Glutamatergic neuron (in vitro differentiated cells): ENCODE measurements at regions not wholly inside any gene's neighbourhood (a gene's known extent, or its start where the extent isn't known, plus 50 kb on each side); places are given as distances from the start of the nearest gene placed in this dataset.

Experiments
- DNase-seq: peaks from one replicate; pipeline ENCODE4 v3.0.0; 2022
- H3K27ac Mint-ChIP-seq: one replicate; pipeline ENCODE4 v1.8.0; 2020; ENCODE audit warnings: mild to moderate bottlenecking, mixed read lengths, inconsistent platforms; ENCODE audit not compliant: unreplicated experiment
- H3K27me3 Mint-ChIP-seq: one replicate; pipeline ENCODE4 v1.8.0; 2020; ENCODE audit warnings: mild to moderate bottlenecking, moderate library complexity, mixed read lengths, inconsistent platforms; ENCODE audit not compliant: unreplicated experiment
- H3K36me3 Mint-ChIP-seq: one replicate; pipeline ENCODE4 v1.8.0; 2020; ENCODE audit warnings: mild to moderate bottlenecking, mixed read lengths, inconsistent platforms; ENCODE audit not compliant: unreplicated experiment
- H3K4me1 Mint-ChIP-seq: one replicate; pipeline ENCODE4 v1.8.0; 2020; ENCODE audit warnings: mild to moderate bottlenecking, low read depth, mixed read lengths, inconsistent platforms; ENCODE audit not compliant: unreplicated experiment
- H3K4me3 Mint-ChIP-seq: one replicate; pipeline ENCODE4 v1.8.0; 2020; ENCODE audit warnings: mild to moderate bottlenecking, mixed read lengths, inconsistent platforms; ENCODE audit not compliant: unreplicated experiment
- H3K9me3 Mint-ChIP-seq: one replicate; pipeline ENCODE4 v1.8.0; 2020; ENCODE audit warnings: mild to moderate bottlenecking, moderate library complexity, mixed read lengths, inconsistent platforms; ENCODE audit not compliant: unreplicated experiment
- CTCF ChIP-seq: fragments of 200-600 bp; sonication (generic); IDR thresholded peaks from one replicate; pipeline ENCODE4 v1.5.0; 2021; ENCODE audit not compliant: partially characterized antibody, unreplicated experiment

GRCh38 chr2:196224756-196225155, 53.4 kb upstream of the STK17B start:
- no peak for DNase-seq
- peaks cover 3% of the 10 kb centered on the region for H3K9me3 Mint-ChIP-seq
- no peak overlapping the region for H3K27ac Mint-ChIP-seq
- no peaks in the 10 kb centered on the region for H3K4me1 Mint-ChIP-seq
- H3K36me3 Mint-ChIP-seq: peaks cover 8% of the 10 kb centered on the region
- H3K4me3 Mint-ChIP-seq: no peak overlapping the region
- no peak for TF ChIP-seq CTCF
- H3K27me3 Mint-ChIP-seq: no peaks in the 10 kb centered on the region

- Mint-ChIP-seq H3K27ac (no peak overlapping the region), H3K36me3 (peaks cover 8% of the 10 kb centered on the region)
Observed at GRCh38 chr2:196225213-196225612, 53.8 kb upstream of the STK17B start.

GRCh38 chr2:196226058-196226706, 54.8 kb upstream of the STK17B start:
- Mint-ChIP-seq H3K4me1 (no peaks in the 10 kb centered on the region), H3K4me3 (no peak overlapping the region), H3K9me3 (peaks cover 3% of the 10 kb centered on the region), H3K27me3 (no peaks in the 10 kb centered on the region), H3K36me3 (peaks cover 8% of the 10 kb centered on the region), H3K27ac (peak overlapping the region; percentile 7)
- TF ChIP-seq CTCF: no peak
- no peak for DNase-seq

More at GRCh38 chr2:196225213-196225612, 53.8 kb upstream of the STK17B start:
- Mint-ChIP-seq H3K4me3 (no peak overlapping the region), H3K27me3 (no peaks in the 10 kb centered on the region), H3K9me3 (peaks cover 3% of the 10 kb centered on the region), H3K4me1 (no peaks in the 10 kb centered on the region)
- no peak for TF ChIP-seq CTCF
- no peak for DNase-seq

GRCh38 chr2:196226707-196227065, 55.3 kb upstream of the STK17B start:
- TF ChIP-seq CTCF: no peak
- Mint-ChIP-seq H3K27ac (no peak overlapping the region), H3K4me1 (no peaks in the 10 kb centered on the region), H3K4me3 (no peak overlapping the region), H3K9me3 (peaks cover 3% of the 10 kb centered on the region), H3K27me3 (no peaks in the 10 kb centered on the region), H3K36me3 (peaks cover 8% of the 10 kb centered on the region)
- DNase-seq: no peak

- Mint-ChIP-seq H3K4me1 (no peaks in the 10 kb centered on the region), H3K9me3 (peaks cover 4% of the 10 kb centered on the region), H3K4me3 (no peak overlapping the region), H3K36me3 (peaks cover 7% of the 10 kb centered on the region), H3K27me3 (no peaks in the 10 kb centered on the region), H3K27ac (no peak overlapping the region)
- TF ChIP-seq CTCF: no peak
- no peak for DNase-seq
Observed at GRCh38 chr2:196229013-196229412, 57.6 kb upstream of the STK17B start.
